ENCODE measurements at regions not wholly inside any gene's neighbourhood (a gene's known extent, or its start where the extent isn't known, plus 50 kb on each side); places are given as distances from the start of the nearest gene placed in this dataset.

DNA sequence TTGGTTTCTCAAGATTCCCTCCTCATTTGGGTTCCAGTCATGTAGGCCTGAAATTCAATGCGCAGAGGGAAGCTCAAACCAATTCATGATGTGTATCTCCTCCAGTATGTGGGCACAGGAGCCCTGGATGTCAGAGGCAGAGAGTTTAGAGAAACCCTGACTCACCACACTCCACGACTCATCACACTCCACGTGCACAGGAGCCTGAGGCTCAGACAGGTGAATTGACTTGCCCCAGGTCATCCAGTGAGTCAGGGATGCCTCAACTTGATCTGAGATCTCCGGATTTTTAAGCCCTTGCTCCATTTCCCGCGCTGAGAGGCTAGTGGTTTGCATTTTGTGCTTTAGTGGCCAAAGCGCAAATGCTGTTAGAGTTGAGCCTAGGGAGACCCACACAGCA is 183.9 kb downstream of the HAPSTR1 start (continued):
- TF ChIP-seq, protein P1, sequence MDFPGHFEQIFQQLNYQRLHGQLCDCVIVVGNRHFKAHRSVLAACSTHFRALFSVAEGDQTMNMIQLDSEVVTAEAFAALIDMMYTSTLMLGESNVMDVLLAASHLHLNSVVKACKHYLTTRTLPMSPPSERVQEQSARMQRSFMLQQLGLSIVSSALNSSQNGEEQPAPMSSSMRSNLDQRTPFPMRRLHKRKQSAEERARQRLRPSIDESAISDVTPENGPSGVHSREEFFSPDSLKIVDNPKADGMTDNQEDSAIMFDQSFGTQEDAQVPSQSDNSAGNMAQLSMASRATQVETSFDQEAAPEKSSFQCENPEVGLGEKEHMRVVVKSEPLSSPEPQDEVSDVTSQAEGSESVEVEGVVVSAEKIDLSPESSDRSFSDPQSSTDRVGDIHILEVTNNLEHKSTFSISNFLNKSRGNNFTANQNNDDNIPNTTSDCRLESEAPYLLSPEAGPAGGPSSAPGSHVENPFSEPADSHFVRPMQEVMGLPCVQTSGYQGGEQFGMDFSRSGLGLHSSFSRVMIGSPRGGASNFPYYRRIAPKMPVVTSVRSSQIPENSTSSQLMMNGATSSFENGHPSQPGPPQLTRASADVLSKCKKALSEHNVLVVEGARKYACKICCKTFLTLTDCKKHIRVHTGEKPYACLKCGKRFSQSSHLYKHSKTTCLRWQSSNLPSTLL (IDR thresholded peaks at IDR 0.05): no peak
- no peak for TF ChIP-seq ZNF316 (IDR thresholded peaks at IDR 0.05)
- TF ChIP-seq ZSCAN32 (CRISPR knock-in tag; IDR thresholded peaks at IDR 0.05): no peak
- TF ChIP-seq, protein P2, sequence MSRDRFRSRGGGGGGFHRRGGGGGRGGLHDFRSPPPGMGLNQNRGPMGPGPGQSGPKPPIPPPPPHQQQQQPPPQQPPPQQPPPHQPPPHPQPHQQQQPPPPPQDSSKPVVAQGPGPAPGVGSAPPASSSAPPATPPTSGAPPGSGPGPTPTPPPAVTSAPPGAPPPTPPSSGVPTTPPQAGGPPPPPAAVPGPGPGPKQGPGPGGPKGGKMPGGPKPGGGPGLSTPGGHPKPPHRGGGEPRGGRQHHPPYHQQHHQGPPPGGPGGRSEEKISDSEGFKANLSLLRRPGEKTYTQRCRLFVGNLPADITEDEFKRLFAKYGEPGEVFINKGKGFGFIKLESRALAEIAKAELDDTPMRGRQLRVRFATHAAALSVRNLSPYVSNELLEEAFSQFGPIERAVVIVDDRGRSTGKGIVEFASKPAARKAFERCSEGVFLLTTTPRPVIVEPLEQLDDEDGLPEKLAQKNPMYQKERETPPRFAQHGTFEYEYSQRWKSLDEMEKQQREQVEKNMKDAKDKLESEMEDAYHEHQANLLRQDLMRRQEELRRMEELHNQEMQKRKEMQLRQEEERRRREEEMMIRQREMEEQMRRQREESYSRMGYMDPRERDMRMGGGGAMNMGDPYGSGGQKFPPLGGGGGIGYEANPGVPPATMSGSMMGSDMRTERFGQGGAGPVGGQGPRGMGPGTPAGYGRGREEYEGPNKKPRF (IDR thresholded peaks at IDR 0.05; ENCODE audit: low read depth, low read length): no peak

DNA sequence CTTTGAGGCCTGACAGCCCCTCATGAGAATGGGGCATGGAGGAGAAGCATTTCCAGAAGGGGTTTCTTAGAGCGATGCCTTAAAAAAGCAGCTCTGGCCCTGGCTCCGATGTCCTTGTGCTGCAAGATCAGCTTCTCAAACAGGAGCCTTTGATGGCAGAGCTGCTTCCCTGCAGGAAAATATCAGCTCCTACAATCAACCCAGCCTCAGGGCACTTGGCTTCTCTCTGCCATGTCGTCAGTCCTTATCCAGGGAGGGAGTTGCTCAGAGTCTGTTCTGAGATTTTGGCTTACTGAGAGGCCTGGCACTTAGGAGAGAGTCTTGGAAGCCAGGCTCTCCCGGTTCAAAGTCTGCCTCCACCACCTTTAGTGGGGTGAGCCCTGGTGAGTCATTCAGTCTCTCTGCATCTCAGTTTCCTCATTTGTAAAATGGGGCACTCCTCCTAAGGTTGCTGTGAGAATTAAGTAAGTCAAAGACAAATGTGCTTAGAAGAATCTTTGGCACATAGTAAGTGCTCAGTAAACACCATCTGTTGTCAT is 184.4 kb downstream of the HAPSTR1 start:
- ChIA-PET POLR2A (interaction anchor here (0.7 to 0.8 kb wide), 2 partner anchors 118 to 258 kb away, joined by 3 read pairs; no protein-coding TSS in a partner anchor), CTCF (ENCODE audit: low intra/inter-chr PET ratio) (no interaction called here)
- Histone ChIP-seq H3K79me2 (ENCODE audit: control insufficient read depth, insufficient read depth, low read length) (no peaks in the 10 kb centered on the region), H3K4me1 (replicated peaks in 1 of 2; ENCODE audit: control insufficient read depth in 2 of 2, insufficient read depth in 2 of 2, low read length in 2 of 2) (no peaks in the 10 kb centered on the region), H3K9me1 (ENCODE audit: control insufficient read depth, insufficient read depth, low read length) (no peaks in the 10 kb centered on the region), H4K20me1 (replicated peaks; ENCODE audit: control insufficient read depth, insufficient read depth, low read length) (no peaks in the 10 kb centered on the region), H3K9ac (ENCODE audit: insufficient read depth in 1 of 2, low read depth in 2 of 2, low read length in 2 of 2) (no peak overlapping the region), H3K9me3 (replicated peaks; ENCODE audit: control insufficient read depth, insufficient read depth, low read depth, low read length) (no peaks in the 10 kb centered on the region), H3K36me3 (ENCODE audit: control insufficient read depth, insufficient read depth, low read length) (no peaks in the 10 kb centered on the region), H3K27ac (ENCODE audit: extremely low read depth, low read depth, low read length) (no peak overlapping the region), H3K27me3 (ENCODE audit: control insufficient read depth in 2 of 2, insufficient read depth in 2 of 2, low read length in 2 of 2) (peaks cover 7 to 17% of the 10 kb centered on the region in 2 experiments; a peak in 4 of 5 replicates), H3K4me3 (no peak overlapping the region), H2AFZ (ENCODE audit: low read depth, low read length) (no peak overlapping the region), H3K4me2 (ENCODE audit: insufficient read depth, low read length) (no peak overlapping the region)
- 0% methylated on average over 4 of the region's 4 CpGs for WGBS (ENCODE audit: insufficient coverage, low coverage, missing lambda C conversion rate)
- FAIRE-seq (no peak), DNase-seq (ENCODE audit: extremely low read depth in 1 of 4, low spot score in 3 of 4) (no peak), ATAC-seq (no peak)
- intact Hi-C loops (cut with micrococcal nuclease): no loop called here
- no TSS peak for BruUV-seq (replicated peaks)
- in situ Hi-C loops (cut with MboI): no loop called here
- TF ChIP-seq RBM34 (IDR thresholded peaks at IDR 0.05; ENCODE audit: borderline replicate concordance, insufficient read depth, low read length): no peak
- TF ChIP-seq, protein P3, sequence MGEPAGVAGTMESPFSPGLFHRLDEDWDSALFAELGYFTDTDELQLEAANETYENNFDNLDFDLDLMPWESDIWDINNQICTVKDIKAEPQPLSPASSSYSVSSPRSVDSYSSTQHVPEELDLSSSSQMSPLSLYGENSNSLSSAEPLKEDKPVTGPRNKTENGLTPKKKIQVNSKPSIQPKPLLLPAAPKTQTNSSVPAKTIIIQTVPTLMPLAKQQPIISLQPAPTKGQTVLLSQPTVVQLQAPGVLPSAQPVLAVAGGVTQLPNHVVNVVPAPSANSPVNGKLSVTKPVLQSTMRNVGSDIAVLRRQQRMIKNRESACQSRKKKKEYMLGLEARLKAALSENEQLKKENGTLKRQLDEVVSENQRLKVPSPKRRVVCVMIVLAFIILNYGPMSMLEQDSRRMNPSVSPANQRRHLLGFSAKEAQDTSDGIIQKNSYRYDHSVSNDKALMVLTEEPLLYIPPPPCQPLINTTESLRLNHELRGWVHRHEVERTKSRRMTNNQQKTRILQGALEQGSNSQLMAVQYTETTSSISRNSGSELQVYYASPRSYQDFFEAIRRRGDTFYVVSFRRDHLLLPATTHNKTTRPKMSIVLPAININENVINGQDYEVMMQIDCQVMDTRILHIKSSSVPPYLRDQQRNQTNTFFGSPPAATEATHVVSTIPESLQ (CRISPR knock-in tag; IDR thresholded peaks at IDR 0.05): no peak
- no peak for TF ChIP-seq GABPA (tag; conservative IDR thresholded peaks at IDR 0.05; ENCODE audit: low read depth)
- TF ChIP-seq, protein P4, sequence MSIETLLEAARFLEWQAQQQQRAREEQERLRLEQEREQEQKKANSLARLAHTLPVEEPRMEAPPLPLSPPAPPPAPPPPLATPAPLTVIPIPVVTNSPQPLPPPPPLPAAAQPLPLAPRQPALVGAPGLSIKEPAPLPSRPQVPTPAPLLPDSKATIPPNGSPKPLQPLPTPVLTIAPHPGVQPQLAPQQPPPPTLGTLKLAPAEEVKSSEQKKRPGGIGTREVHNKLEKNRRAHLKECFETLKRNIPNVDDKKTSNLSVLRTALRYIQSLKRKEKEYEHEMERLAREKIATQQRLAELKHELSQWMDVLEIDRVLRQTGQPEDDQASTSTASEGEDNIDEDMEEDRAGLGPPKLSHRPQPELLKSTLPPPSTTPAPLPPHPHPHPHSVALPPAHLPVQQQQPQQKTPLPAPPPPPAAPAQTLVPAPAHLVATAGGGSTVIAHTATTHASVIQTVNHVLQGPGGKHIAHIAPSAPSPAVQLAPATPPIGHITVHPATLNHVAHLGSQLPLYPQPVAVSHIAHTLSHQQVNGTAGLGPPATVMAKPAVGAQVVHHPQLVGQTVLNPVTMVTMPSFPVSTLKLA (conservative IDR thresholded peaks at IDR 0.05): no peak
- TF ChIP-seq TCFL5 (CRISPR knock-in tag; conservative IDR thresholded peaks at IDR 0.05): no peak
- no peak for TF ChIP-seq FOXJ2 (tag; IDR thresholded peaks at IDR 0.05)
- TF ChIP-seq ESRRA (IDR thresholded peaks at IDR 0.05; ENCODE audit: borderline replicate concordance, low read depth): no peak
